IMR-90 (cell line): ENCODE measurements at regions not wholly inside any gene's neighbourhood (a gene's known extent, or its start where the extent isn't known, plus 50 kb on each side); places are given as distances from the start of the nearest gene placed in this dataset.

Source experiments
- CTCF ChIP-seq: conservative IDR thresholded peaks from 2 replicates; pipeline ENCODE4 v1.5.1; 2012; ENCODE audit warnings: mild to moderate bottlenecking, low read depth, low read length, improper control_type of control experiment
- ELK1 ChIP-seq: fragments of 150-350 bp; IDR thresholded peaks from 2 replicates; pipeline ENCODE4 v1.6.1; 2016; ENCODE audit warnings: low read depth, mild to moderate bottlenecking, low read length, moderate library complexity, borderline replicate concordance
- MAZ ChIP-seq: IDR thresholded peaks from 2 replicates; pipeline ENCODE4 v1.6.1; 2012; ENCODE audit warnings: low read depth, mild to moderate bottlenecking, low read length, improper control_type of control experiment, moderate library complexity, borderline replicate concordance
- MXI1 ChIP-seq: IDR thresholded peaks from 2 replicates; pipeline ENCODE4 v1.6.1; 2012; ENCODE audit warnings: low read depth, mild to moderate bottlenecking, low read length, moderate library complexity, borderline replicate concordance
- POLR2A ChIP-seq: IDR thresholded peaks from 2 replicates; pipeline ENCODE4 v1.6.1; 2012; ENCODE audit warnings: mild to moderate bottlenecking, low read depth, low read length
- RAD21 ChIP-seq: IDR thresholded peaks from 2 replicates; pipeline ENCODE4 v1.6.1; 2012; ENCODE audit warnings: low read length, improper control_type of control experiment
- RCOR1 ChIP-seq: IDR thresholded peaks from 2 replicates; pipeline ENCODE4 v1.6.1; 2012; ENCODE audit warnings: mild to moderate bottlenecking, low read length, improper control_type of control experiment; ENCODE audit not compliant: insufficient replicate concordance
- RFX5 ChIP-seq: IDR thresholded peaks from 2 replicates; pipeline ENCODE4 v1.8.0; 2012; ENCODE audit warnings: low read depth, mild to moderate bottlenecking, low read length, moderate library complexity
- SMC3 ChIP-seq: fragments of 150-350 bp; IDR thresholded peaks from 2 replicates; pipeline ENCODE4 v1.6.1; 2016; ENCODE audit warnings: low read depth, mild to moderate bottlenecking, antibody characterized with exemption, low read length, moderate library complexity

DNA sequence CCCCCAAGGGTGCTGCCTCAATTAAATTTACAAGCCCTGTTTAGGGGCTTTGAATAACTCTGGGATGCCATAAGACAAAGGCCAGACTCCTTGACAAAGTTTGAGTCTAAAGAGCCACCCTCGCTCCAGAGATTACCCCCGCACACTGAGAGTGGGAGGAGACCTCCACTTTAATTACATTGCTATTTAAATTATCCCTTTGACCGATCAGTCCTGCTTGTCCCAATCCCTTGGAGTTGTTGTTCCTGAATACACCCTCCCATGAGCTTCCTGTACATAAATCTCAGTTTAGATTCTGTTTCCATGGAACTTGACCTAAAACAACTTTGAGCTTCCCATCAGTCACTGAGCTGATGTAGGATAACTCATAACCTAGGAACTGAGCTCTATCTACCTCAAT lies 596.3 kb downstream of the PYDC2 start:
- no peak for TF ChIP-seq CTCF
- no peak for TF ChIP-seq RFX5
- TF ChIP-seq RAD21: no peak
- TF ChIP-seq SMC3: no peak
- TF ChIP-seq POLR2A: no peak
- no peak for TF ChIP-seq RCOR1
- no peak for TF ChIP-seq MXI1
- no peak for TF ChIP-seq ELK1
- no peak for TF ChIP-seq MAZ
